Neural crest cell (in vitro differentiated cells): ENCODE measurements at regions not wholly inside any gene's neighbourhood (a gene's known extent, or its start where the extent isn't known, plus 50 kb on each side); places are given as distances from the start of the nearest gene placed in this dataset.

Source experiments
- DNase-seq: peaks from one replicate; pipeline ENCODE4 v3.0.0; 2021; ENCODE audit warnings: low read depth, mixed read lengths, low spot score
- H3K27ac Mint-ChIP-seq: one replicate; pipeline ENCODE4 v1.8.0; 2021; ENCODE audit warnings: mild to moderate bottlenecking, mixed read lengths; ENCODE audit not compliant: unreplicated experiment
- H3K27me3 Mint-ChIP-seq: 2 replicates; pipeline ENCODE4 v1.8.0; 2021; ENCODE audit warnings: low read depth, mild to moderate bottlenecking, mixed read lengths
- H3K36me3 Mint-ChIP-seq: 2 replicates; pipeline ENCODE4 v1.8.0; 2021; ENCODE audit warnings: low read depth, mild to moderate bottlenecking, mixed read lengths
- H3K4me1 Mint-ChIP-seq: 2 replicates; pipeline ENCODE4 v1.8.0; 2021; ENCODE audit warnings: mixed read lengths
- H3K4me3 Mint-ChIP-seq: one replicate; pipeline ENCODE4 v1.8.0; 2021; ENCODE audit warnings: mild to moderate bottlenecking, mixed read lengths
- H3K9me3 Mint-ChIP-seq: 2 replicates; pipeline ENCODE4 v1.8.0; 2021; ENCODE audit warnings: mixed read lengths
- TF ChIP-seq, protein P1 (sequence below): fragments of 200-600 bp; sonication (generic); conservative IDR thresholded peaks from 2 replicates; pipeline ENCODE4 v1.5.0; 2021; ENCODE audit warnings: antibody characterized with exemption, mild to moderate bottlenecking

DNA sequence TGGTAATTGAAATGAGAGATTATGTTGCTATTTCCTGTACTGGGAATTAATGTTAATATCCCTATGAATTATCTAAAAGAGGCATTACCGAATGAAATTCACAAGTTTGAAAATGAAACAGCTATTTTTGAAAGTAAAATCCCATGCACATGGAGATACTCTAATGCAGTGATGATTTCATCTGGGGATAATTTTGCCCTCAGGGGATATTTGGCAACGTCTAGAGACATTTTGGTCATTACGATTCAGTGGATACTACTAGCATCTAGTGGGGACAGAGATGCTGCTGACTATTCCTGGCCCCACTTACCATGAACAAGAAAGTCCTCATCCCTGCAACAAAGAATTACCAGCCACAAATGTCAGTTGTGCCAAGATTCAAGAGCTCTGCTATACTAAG, 500.9 kb downstream of the EFNA5 start:
- H3K27ac Mint-ChIP-seq: no peak overlapping the region
- DNase-seq: no peak
- H3K4me3 Mint-ChIP-seq: no peak overlapping the region
- peaks cover 13% of the 10 kb centered on the region for H3K36me3 Mint-ChIP-seq
- H3K9me3 Mint-ChIP-seq: peaks cover 12% of the 10 kb centered on the region
- TF ChIP-seq, protein P1, sequence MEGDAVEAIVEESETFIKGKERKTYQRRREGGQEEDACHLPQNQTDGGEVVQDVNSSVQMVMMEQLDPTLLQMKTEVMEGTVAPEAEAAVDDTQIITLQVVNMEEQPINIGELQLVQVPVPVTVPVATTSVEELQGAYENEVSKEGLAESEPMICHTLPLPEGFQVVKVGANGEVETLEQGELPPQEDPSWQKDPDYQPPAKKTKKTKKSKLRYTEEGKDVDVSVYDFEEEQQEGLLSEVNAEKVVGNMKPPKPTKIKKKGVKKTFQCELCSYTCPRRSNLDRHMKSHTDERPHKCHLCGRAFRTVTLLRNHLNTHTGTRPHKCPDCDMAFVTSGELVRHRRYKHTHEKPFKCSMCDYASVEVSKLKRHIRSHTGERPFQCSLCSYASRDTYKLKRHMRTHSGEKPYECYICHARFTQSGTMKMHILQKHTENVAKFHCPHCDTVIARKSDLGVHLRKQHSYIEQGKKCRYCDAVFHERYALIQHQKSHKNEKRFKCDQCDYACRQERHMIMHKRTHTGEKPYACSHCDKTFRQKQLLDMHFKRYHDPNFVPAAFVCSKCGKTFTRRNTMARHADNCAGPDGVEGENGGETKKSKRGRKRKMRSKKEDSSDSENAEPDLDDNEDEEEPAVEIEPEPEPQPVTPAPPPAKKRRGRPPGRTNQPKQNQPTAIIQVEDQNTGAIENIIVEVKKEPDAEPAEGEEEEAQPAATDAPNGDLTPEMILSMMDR: no peak
- no peaks in the 10 kb centered on the region for H3K4me1 Mint-ChIP-seq
- H3K27me3 Mint-ChIP-seq: no peaks in the 10 kb centered on the region

GRCh38 chr5:107168848-107169752, 501.6 kb downstream of the EFNA5 start:
- Mint-ChIP-seq H3K36me3 (peaks cover 13% of the 10 kb centered on the region), H3K9me3 (peaks cover 9% of the 10 kb centered on the region), H3K27ac (no peak overlapping the region), H3K27me3 (no peaks in the 10 kb centered on the region), H3K4me1 (no peaks in the 10 kb centered on the region), H3K4me3 (no peak overlapping the region)
- TF ChIP-seq, protein P1: no peak
- no peak for DNase-seq

DNA sequence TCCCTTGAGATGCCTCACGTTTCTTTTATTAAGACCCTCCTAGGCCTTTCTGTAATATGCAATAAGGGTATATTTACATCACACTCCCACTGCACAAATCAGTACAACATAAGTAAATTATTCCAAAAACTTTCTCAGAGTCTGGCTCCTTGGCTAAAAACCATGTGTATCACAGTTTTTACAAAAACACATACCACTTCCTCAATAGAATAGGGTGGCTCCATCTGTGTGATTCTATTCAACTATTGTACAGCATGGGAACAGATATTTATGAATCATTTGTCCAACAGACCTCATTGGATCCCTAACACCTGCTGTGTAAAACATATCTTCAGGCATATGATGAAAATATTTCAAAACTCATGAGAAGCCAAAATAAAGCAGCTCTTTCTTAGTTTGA, 502.7 kb downstream of the EFNA5 start:
- Mint-ChIP-seq H3K27ac (no peak overlapping the region), H3K4me1 (no peaks in the 10 kb centered on the region)
- TF ChIP-seq, protein P1: no peak

GRCh38 chr5:107165296-107165695, 505.4 kb downstream of the EFNA5 start:
- Mint-ChIP-seq H3K9me3 (peaks cover 5% of the 10 kb centered on the region), H3K4me1 (no peaks in the 10 kb centered on the region), H3K27me3 (no peaks in the 10 kb centered on the region), H3K27ac (no peak overlapping the region), H3K36me3 (peaks cover 13% of the 10 kb centered on the region), H3K4me3 (no peak overlapping the region)
- TF ChIP-seq, protein P1: no peak
- no peak for DNase-seq

More for the DNA sequence above, 502.7 kb downstream of the EFNA5 start:
- no peak for DNase-seq
- Mint-ChIP-seq H3K9me3 (peaks cover 9% of the 10 kb centered on the region), H3K36me3 (peaks cover 13% of the 10 kb centered on the region), H3K27me3 (no peaks in the 10 kb centered on the region), H3K4me3 (no peak overlapping the region)

DNA sequence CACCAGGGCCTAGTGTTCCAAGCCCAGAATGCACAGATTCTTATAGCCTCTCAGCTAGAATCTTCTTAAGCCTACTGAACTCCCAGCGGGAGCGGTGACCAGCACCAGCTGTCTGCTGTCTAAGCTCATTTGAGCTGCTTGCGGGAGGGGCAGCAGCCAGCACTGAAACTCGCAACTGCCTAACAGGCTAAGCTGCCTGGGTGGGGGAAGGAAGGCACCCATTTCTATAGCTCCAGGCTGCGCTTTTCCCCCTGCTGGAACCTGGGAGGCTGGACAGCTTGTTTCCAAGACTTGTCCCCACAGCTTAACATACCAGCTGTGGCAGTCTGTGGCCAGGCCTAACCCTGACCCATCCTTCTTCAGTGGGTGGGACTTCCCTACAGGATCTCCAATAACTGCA, 512.9 kb downstream of the EFNA5 start:
- peaks cover 17% of the 10 kb centered on the region for H3K36me3 Mint-ChIP-seq
- TF ChIP-seq, protein P1: no peak
- peak overlapping the region; percentile 75 for H3K27ac Mint-ChIP-seq
- H3K4me1 Mint-ChIP-seq: peaks cover 10% of the 10 kb centered on the region
- H3K27me3 Mint-ChIP-seq: no peaks in the 10 kb centered on the region
- no peak overlapping the region for H3K4me3 Mint-ChIP-seq
- H3K9me3 Mint-ChIP-seq: peaks cover 12% of the 10 kb centered on the region
- no peak for DNase-seq
